Caco-2 (cell line): ENCODE measurements at regions not wholly inside any gene's neighbourhood (a gene's known extent, or its start where the extent isn't known, plus 50 kb on each side); places are given as distances from the start of the nearest gene placed in this dataset.

Experiments
- BruUV-seq: library from RNA; stranded (reverse); fragments of 400-500 nt; replicated peaks from 2 replicates; lab custom pipeline; 2021; lab: Mats Ljungman, UMichigan
- CTCF ChIA-PET: fragments of 300-600 bp; sonication (Branson Sonifier 250); formaldehyde crosslinking; loops from one replicate; lab custom pipeline; 2022; ENCODE audit warnings: antibody characterized with exemption; lab: Charles Lee
- POLR2A ChIA-PET: fragments of 300-600 bp; sonication (Branson Sonifier 250); formaldehyde crosslinking; loops from one replicate; lab custom pipeline; 2022; ENCODE audit warnings: antibody characterized with exemption; lab: Charles Lee
- DNase-seq, 2 experiments: peaks; one replicate each; pipeline versions ENCODE4 v3.0.0 to v3.0.0-alpha.2; 2020 to 2022
- H3K27me3 ChIP-seq: replicated peaks from 2 replicates; pipeline ENCODE4 v1.6.0; 2011; ENCODE audit warnings: low read length; ENCODE audit not compliant: control insufficient read depth, insufficient read depth
- H3K36me3 ChIP-seq: 2 replicates; pipeline ENCODE4 v1.5.1; 2011; ENCODE audit warnings: low read length; ENCODE audit not compliant: control insufficient read depth, insufficient read depth
- H3K4me1 ChIP-seq: fragments of 250-450 bp; sonication (Bioruptor Pico); 2 replicates; pipeline ENCODE4 v1.5.1; 2020; ENCODE audit warnings: mild to moderate bottlenecking
- H3K4me3 ChIP-seq: 2 replicates; pipeline ENCODE4 v1.5.1; 2011; ENCODE audit warnings: low read depth, mild to moderate bottlenecking, control low read depth, low read length
- H3K9me3 ChIP-seq: fragments of 250-450 bp; sonication (Bioruptor Pico); 2 replicates; pipeline ENCODE4 v1.5.1; 2020; ENCODE audit warnings: mild to moderate bottlenecking, moderate library complexity
- H3K27ac Mint-ChIP-seq: one replicate; pipeline ENCODE4 v1.8.0; 2022; ENCODE audit warnings: mixed read lengths; ENCODE audit not compliant: unreplicated experiment
- H3K27me3 Mint-ChIP-seq: one replicate; pipeline ENCODE4 v1.8.0; 2022; ENCODE audit warnings: mixed read lengths; ENCODE audit not compliant: insufficient read depth, unreplicated experiment
- H3K36me3 Mint-ChIP-seq: one replicate; pipeline ENCODE4 v1.8.0; 2022; ENCODE audit warnings: mild to moderate bottlenecking, mixed read lengths; ENCODE audit not compliant: insufficient read depth, unreplicated experiment
- H3K4me1 Mint-ChIP-seq: one replicate; pipeline ENCODE4 v1.8.0; 2022; ENCODE audit warnings: low read depth, mixed read lengths; ENCODE audit not compliant: unreplicated experiment
- H3K4me3 Mint-ChIP-seq: one replicate; pipeline ENCODE4 v1.8.0; 2022; ENCODE audit warnings: mild to moderate bottlenecking, moderate library complexity, mixed read lengths; ENCODE audit not compliant: unreplicated experiment
- H3K9me3 Mint-ChIP-seq: one replicate; pipeline ENCODE4 v1.8.0; 2022; ENCODE audit warnings: mixed read lengths; ENCODE audit not compliant: unreplicated experiment
- CTCF ChIP-seq, 2 experiments: fragments of 200-600 bp in 1 of 2; IDR thresholded peaks; 1 replicate in 1 of 2; 2 replicates in 1 of 2; pipeline versions ENCODE4 v1.5.1 to v1.8.0; 2011 to 2022; ENCODE audit warnings: antibody characterized with exemption in 1 of 2, control low read depth in 1 of 2, inconsistent platforms in 1 of 2, low read depth in 1 of 2, low read length in 1 of 2, mild to moderate bottlenecking in 1 of 2, moderate library complexity in 1 of 2; ENCODE audit not compliant: insufficient read depth in 1 of 2, severe bottlenecking in 1 of 2, unreplicated experiment in 1 of 2
- intact Hi-C: fragments of 100-400 bp; cut with micrococcal nuclease; formaldehyde crosslinking; loops from one replicate; pipeline ENCODE4 v1.10.0; 2022; ENCODE audit not compliant: unreplicated experiment

- ChIA-PET POLR2A (no interaction called here), CTCF (no interaction called here)
- BruUV-seq, result no TSS peak
Observed at GRCh38 chr7:25846722-25847121, 305.3 kb upstream of the NFE2L3 start.

GRCh38 chr7:25847336-25848070 lies 304.5 kb upstream of the NFE2L3 start:
- CTCF ChIA-PET, result interaction anchor here (0.7 kb wide), 1 partner anchor 103 kb away, joined by 3 read pairs; no protein-coding TSS in a partner anchor
- no peak for TF ChIP-seq CTCF (IDR thresholded peaks at IDR 0.05; ENCODE audit: insufficient read depth in 1 of 2, low read depth in 1 of 2, low read length in 1 of 2, severe bottlenecking in 1 of 2, unreplicated experiment in 1 of 2)

More at GRCh38 chr7:25846722-25847121, 305.3 kb upstream of the NFE2L3 start:
- intact Hi-C loops, result loop anchor here (10.0 kb wide), 1 partner anchor 182 kb away; no protein-coding TSS in a partner anchor
- H3K4me1 Mint-ChIP-seq, result peaks cover 28% of the 10 kb centered on the region
- no peak overlapping the region for H3K27ac Mint-ChIP-seq
- H3K27me3 Mint-ChIP-seq, result peaks cover 5% of the 10 kb centered on the region
- H3K9me3 Mint-ChIP-seq, result no peaks in the 10 kb centered on the region
- H3K36me3 Mint-ChIP-seq, result peaks cover 4% of the 10 kb centered on the region
- no peaks in the 10 kb centered on the region for H3K27me3 ChIP-seq
- H3K9me3 ChIP-seq, result no peaks in the 10 kb centered on the region
- H3K4me1 ChIP-seq, result peaks cover 24% of the 10 kb centered on the region
- no peak overlapping the region for H3K4me3 Mint-ChIP-seq
- H3K36me3 ChIP-seq, result no peaks in the 10 kb centered on the region
- no peak for TF ChIP-seq CTCF (IDR thresholded peaks at IDR 0.05; ENCODE audit: insufficient read depth in 1 of 2, low read depth in 1 of 2, low read length in 1 of 2, severe bottlenecking in 1 of 2, unreplicated experiment in 1 of 2)
- no peak for DNase-seq
- no peak overlapping the region for H3K4me3 ChIP-seq

GRCh38 chr7:25849500-25850184 lies 302.4 kb upstream of the NFE2L3 start:
- Histone ChIP-seq H3K4me1 (peaks cover 27% of the 10 kb centered on the region), H3K36me3 (no peaks in the 10 kb centered on the region), H3K9me3 (no peaks in the 10 kb centered on the region), H3K4me3 (no peak overlapping the region), H3K27me3 (no peaks in the 10 kb centered on the region)
- no TSS peak for BruUV-seq
- intact Hi-C loops, result loop anchor here (10.0 kb wide), 2 partner anchors 185 to 725 kb away; partner anchors contain the start of gene CYCS
- Mint-ChIP-seq H3K27ac (no peak overlapping the region), H3K9me3 (no peaks in the 10 kb centered on the region), H3K4me1 (peaks cover 31% of the 10 kb centered on the region), H3K27me3 (peaks cover 6% of the 10 kb centered on the region), H3K36me3 (peaks cover 6% of the 10 kb centered on the region), H3K4me3 (no peak overlapping the region)
- no peak for TF ChIP-seq CTCF (IDR thresholded peaks at IDR 0.05; ENCODE audit: insufficient read depth in 1 of 2, low read depth in 1 of 2, low read length in 1 of 2, severe bottlenecking in 1 of 2, unreplicated experiment in 1 of 2)
- DNase-seq, result no peak
- CTCF ChIA-PET, result no interaction called here
- POLR2A ChIA-PET, result no interaction called here

More at GRCh38 chr7:25847336-25848070, 304.5 kb upstream of the NFE2L3 start:
- H3K27me3 ChIP-seq, result no peaks in the 10 kb centered on the region
- H3K9me3 Mint-ChIP-seq, result no peaks in the 10 kb centered on the region
- intact Hi-C loops, result loop anchor here (10.0 kb wide), 1 partner anchor 183 kb away; no protein-coding TSS in a partner anchor
- H3K27ac Mint-ChIP-seq, result no peak overlapping the region
- no peak overlapping the region for H3K4me3 ChIP-seq
- peaks cover 31% of the 10 kb centered on the region for H3K4me1 Mint-ChIP-seq
- POLR2A ChIA-PET, result no interaction called here
- no peak overlapping the region for H3K4me3 Mint-ChIP-seq
- H3K36me3 Mint-ChIP-seq, result peaks cover 6% of the 10 kb centered on the region
- no peaks in the 10 kb centered on the region for H3K9me3 ChIP-seq
- BruUV-seq, result no TSS peak
- peaks cover 6% of the 10 kb centered on the region for H3K27me3 Mint-ChIP-seq
- H3K36me3 ChIP-seq, result no peaks in the 10 kb centered on the region
- peaks cover 27% of the 10 kb centered on the region for H3K4me1 ChIP-seq
- DNase-seq, result no peak
